Middle frontal gyrus (tissue), 1 donor: ENCODE measurements at regions not wholly inside any gene's neighbourhood (a gene's known extent, or its start where the extent isn't known, plus 50 kb on each side); places are given as distances from the start of the nearest gene placed in this dataset.

Experiments
- DNase-seq: peaks from one replicate; pipeline ENCODE4 v3.0.0-alpha.2; 2015; ENCODE audit warnings: low spot score; ENCODE audit errors: extremely low spot score

GRCh38 chr10:108877095-108877561 is 1046.2 kb downstream of the XPNPEP1 start:
- DNase-seq = no peak

- no peak for DNase-seq
Measured at GRCh38 chr10:108872854-108873253, 1050.5 kb downstream of the XPNPEP1 start.

GRCh38 chr10:108868881-108869280 is 1054.4 kb downstream of the XPNPEP1 start:
- no peak for DNase-seq

DNA sequence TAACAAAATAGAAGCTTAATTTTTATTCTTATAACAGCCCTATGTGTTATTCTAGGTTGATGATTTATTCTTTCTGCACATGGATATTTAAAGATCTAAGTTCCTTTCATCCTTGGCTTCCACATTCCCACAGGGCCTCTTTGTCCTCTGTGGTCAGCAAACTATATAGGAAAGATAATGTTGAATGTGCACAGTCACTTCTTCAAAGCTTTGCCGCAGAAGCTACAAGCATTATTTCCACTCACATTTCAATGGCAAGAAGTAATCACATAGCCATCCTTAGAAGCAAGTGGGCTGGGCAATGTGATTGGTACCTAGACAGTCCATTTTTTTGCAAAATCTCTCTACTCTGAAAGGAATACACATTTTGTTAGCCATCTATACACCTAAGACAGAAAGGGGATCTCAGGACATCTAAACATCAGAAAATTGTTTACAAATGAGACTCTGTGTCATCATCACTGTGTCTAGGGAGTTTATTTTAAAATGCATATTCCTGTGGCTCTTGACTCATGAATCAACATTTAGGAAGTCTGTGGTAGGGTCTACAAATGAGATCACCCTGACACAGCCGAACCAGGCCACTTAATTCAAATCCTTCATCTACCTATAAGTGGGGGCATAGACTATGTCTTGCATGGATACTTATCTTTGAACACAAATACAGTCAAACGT is 1060.5 kb downstream of the XPNPEP1 start:
- no peak for DNase-seq

GRCh38 chr10:108861181-108861754 is 1062.0 kb downstream of the XPNPEP1 start:
- no peak for DNase-seq

DNA sequence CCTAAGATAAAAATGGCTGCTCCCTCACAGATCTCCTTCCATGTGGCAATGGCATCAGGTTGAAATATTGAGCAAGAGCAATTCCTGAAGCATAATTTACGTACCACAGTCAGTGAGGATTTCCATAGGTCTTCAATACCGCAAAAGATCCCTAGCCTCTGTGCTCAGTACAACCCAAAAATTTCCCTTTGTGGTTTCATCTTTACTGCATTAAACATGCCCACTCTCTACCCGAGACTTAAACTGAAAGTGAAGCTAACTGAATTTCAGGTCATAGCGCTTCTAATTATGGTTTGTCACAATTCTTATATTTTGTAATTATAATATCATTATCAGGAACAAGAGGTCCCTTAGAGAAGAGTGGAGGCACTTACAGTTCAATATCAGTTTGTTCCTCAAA is 1071.1 kb downstream of the XPNPEP1 start:
- no peak for DNase-seq

DNA sequence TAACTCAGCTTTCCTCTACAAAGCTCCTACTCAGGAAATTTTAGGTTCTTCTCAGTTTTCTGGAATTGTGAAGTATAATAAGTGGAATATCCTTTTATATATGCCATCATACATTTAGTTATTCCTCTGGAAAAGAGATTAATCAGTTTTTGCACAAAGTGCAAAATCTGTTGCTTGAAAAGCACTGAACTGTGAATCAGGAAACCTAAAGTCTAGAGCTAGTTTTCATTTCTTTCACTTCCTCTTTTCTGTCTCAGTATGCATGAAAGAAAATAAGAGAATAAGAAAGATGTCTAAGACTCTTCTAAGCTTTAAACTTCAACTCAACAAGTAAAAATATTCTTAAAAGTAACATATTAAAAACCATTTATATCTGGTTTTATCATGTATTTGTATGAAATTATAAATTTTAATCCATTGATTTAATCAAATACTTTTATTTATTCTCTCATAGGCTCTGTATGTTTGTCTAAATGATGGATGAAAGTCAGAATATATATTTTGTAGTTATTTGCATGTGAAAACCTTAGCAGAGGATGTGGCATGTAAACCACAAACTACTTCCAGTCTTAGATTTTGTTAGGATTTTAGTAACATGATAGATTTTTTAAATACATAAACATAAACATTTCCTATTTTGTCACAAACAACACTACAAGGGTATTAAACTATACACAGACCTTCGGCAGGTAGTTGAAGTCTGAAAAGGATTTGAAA is 1073.0 kb downstream of the XPNPEP1 start:
- no peak for DNase-seq

DNA sequence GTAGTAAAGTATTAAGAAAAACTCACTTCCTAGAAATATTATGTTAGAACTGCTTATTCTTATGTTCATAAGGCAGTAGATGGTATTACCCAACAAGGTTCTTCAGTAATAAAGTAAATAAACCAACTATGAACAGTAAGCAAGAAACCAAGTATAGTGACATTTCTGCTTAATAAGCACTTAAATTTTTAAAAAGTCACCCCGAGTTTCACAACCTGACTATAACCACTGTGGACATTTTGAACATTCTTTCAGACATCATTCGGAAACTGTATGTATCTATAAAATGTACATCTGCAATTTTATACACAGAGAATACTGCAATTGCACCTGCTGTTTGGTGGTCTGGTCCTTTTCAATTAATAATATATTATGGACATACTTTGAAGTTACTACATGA is 1073.6 kb downstream of the XPNPEP1 start:
- DNase-seq = no peak

DNA sequence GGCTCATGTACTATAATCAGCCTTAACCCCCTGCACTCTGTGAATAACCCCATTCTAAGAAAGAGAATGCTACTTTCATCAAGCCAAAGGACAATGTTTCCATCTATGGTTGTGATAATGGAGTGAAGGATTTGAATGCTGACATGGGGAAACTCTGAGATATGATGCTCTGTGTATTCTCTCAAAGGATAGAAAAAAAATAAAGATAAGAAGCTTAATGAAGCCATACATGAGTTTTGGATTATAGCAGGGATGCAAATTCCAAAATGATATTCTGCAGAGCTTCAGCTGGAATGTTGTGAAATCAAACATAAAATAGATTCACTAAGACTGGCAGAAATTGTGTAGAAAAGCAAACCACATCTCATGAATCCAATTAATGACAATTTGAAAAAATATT is 1074.1 kb downstream of the XPNPEP1 start:
- DNase-seq = no peak

DNA sequence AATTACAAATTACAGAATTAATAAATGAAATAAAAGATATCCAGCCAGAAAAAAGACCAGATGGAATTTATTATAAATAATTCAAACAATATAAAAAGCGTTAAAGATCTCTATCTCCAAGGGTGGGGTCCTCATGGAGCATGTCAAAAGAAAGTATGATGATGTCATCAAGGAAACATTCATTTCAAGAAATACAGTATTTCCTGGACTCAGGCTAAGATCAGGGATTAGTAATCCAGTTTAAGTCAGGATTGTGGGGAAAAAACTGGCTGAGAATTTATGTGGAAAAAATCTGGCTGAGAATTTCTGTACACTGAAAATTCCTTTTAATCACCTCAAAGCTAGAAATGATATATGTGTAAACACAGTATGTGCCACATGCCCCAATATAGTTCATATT is 1075.3 kb downstream of the XPNPEP1 start:
- no peak for DNase-seq

GRCh38 chr10:108840944-108841343 is 1082.4 kb downstream of the XPNPEP1 start:
- no peak for DNase-seq

GRCh38 chr10:108836362-108836761 is 1086.9 kb downstream of the XPNPEP1 start:
- no peak for DNase-seq

DNA sequence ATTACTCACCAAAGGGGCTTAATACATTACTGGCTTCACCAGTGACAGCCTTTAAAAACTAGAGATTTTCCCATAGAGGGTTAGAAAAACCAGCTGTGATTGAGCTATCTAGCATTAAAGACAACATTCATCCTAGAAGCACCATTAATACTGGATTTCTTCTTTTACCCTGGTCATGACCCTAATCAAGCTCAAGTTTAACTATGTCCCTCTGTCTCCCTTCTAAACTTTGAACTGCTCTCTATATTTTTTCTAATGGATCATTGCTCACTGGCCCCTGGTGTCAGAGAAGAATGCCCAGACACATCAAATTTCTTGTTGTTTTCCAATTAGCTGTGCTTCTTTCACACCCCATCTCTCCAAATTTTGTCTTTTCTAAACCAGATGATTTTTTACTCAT is 1101.3 kb downstream of the XPNPEP1 start:
- DNase-seq = no peak

DNA sequence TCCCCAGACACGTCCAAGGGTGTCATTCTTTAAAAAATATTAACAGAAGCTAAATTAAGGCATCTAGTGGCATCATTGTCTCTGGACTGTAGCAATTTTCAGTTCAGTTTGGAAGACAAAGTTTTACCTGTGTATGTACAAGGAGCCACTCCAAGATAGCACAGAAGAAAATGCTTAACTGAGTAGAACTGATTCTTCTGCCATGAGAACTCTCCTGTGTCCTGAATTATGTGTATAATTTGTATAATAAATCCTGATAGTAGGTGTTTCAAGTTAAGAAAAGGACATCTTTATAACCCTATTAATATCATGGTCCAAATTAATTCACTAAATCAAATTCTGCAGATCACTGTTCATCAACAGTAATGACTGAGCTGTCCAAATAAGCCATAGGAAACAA is 1104.0 kb downstream of the XPNPEP1 start:
- no peak for DNase-seq

DNA sequence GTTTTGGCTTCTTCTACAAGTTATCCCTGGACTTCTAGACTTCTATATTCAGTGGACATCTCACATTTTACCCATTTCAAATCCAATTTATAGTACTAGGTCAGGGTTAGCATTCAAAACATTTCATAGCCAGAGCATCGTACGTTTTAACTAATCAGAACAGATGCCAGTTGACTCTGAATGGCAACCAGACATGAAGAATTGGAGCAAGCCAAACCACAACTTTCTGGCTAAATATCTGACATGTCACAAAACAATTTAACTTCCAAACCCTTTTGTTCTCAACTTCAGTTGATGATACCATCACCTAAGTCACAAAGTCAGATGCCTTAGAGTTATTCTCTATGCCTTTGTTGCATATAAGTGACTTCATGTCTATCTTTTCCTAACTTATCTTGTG is 1105.7 kb downstream of the XPNPEP1 start:
- no peak for DNase-seq

DNA sequence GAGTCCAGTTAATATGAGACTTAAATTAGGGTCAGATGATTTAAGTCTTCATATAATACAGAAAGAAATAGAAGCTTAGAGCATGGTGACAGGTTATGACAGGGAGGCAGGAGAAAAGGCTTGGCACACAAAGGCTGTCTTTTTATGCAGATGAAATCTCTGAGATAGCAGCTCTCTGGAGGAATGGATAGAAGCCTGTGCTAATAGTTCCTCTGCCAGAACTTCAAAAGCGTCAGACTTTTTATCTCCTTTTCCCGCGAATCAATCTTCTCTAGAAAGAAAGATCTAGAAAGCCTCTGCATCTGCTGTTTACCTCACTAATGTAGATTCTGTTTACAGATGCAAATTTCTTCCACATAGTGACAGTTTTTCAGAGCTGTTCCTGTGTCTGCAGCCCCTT is 1106.2 kb downstream of the XPNPEP1 start:
- no peak for DNase-seq

- no peak for DNase-seq
Measured at GRCh38 chr10:108812906-108813305, 1110.4 kb downstream of the XPNPEP1 start.

DNA sequence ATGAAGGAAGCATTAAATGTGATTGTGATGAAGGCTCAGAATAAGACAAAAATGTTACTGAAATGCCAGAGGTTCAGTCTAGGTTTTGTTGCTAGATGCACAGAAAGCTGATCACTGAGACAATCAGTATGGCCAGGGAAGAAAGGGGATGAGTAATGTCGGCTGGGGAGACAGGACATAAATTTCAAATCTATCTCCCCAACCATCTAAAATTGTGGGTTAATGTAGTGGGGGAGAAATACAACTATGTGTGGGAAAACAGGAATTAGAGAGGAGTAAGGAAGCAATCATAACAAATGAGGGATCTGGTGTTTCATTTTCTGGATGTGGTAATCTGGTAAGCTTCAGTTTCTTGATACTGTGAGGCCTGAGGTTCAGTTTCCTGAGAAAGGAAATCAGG is 1111.0 kb downstream of the XPNPEP1 start:
- no peak for DNase-seq

DNA sequence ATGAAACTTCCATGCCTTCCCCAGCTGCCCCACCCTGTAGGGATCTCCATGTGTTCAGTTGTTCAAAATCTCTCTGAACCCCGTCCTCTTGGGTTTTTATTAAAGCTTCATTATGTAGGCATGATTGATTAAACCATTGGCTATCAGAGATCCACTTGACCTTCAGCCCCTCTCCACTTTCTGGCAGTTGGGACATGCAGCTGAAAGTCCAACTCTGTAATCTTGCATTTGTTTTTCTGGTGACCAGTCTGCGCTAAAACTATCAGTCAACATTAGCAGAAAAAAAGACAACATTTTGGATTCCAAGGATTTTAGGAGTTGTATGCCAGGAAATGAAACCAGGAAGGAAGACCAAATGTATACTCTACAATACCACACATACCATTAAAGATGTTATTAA is 1115.1 kb downstream of the XPNPEP1 start:
- no peak for DNase-seq

- no peak for DNase-seq
Measured at GRCh38 chr10:108801775-108802517, 1121.4 kb downstream of the XPNPEP1 start.

- DNase-seq = no peak
Measured at GRCh38 chr10:108801220-108801619, 1122.1 kb downstream of the XPNPEP1 start.

DNA sequence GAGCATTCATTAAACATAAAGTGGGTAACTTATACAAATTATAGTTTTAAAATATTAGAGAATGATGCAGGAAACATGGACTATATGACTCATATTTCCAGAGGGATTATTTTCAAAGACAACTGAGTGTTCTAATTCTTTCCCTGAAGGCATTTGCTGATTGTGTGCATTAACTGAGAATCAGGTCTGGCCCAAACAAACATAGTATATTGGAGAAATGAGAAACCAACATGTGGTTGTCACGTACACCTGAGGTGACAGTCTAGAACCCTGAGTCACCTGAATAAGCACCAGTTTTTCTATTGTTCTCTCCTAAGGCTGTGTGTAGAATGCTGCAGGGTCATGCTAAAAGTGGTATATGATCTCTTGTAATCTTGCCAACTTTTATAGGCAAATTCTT is 1125.7 kb downstream of the XPNPEP1 start:
- DNase-seq = no peak
